Activated CD8-positive, alpha-beta memory T cell treated with anti-CD3 and anti-CD28 coated beads for 1 hour (primary cell): ENCODE measurements at regions not wholly inside any gene's neighbourhood (a gene's known extent, or its start where the extent isn't known, plus 50 kb on each side); places are given as distances from the start of the nearest gene placed in this dataset.

Experiments used
- DNase-seq, 2 donors: peaks; one replicate each; pipeline ENCODE4 v3.0.0-alpha.2; 2020; ENCODE audit warnings: low read depth in 1 of 2; ENCODE audit errors: extremely low read depth in 1 of 2

- no peak for DNase-seq
Observed at GRCh38 chr3:68173012-68173634, 518.7 kb upstream of the SUCLG2 start.

- DNase-seq = no peak
Observed at GRCh38 chr3:68172039-68172438, 517.6 kb upstream of the SUCLG2 start.

DNA sequence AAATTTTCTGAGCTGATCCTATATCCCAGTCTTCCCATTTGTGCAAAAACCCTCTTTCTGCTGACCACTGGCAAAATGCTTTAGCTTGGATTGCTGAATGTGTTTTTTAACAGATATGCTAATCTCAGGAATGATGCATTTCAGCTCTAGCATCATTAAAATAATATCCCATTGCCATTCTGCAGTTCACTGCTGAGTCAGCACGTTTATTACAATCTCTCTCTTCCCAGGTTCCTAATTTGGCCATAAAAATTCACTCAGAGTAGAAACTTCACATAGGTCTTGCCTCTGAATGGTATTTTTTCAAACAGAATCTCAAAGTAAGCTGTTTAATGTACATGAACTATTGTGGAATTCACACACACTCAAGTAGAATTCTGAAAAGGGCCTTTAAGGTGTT is 509.6 kb upstream of the SUCLG2 start:
- no peak for DNase-seq

- DNase-seq = no peak
Observed at GRCh38 chr3:68163062-68163461, 508.6 kb upstream of the SUCLG2 start.

GRCh38 chr3:68162644-68163043 is 508.2 kb upstream of the SUCLG2 start:
- DNase-seq = no peak

GRCh38 chr3:68151359-68151758 is 496.9 kb upstream of the SUCLG2 start:
- no peak for DNase-seq

DNA sequence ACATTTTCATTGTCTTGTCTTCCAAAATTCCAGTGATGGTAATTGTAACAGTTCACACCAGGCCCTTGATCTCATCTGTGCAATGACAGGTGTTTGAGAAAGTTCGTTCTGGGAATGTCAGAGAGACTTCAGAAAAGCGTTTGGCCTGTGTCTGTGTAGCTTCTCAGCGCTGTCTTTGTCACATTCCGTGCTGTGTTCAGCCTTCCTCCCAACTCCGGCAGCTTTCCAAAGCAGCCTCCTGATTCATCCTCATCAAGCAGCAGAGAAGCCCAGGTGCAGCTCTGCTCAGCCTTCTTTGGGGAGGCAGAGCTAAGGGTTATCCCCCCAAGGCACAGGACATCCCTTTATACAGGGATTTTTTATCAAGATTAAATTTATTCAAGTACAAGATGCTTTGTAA is 494.0 kb upstream of the SUCLG2 start:
- no peak for DNase-seq

GRCh38 chr3:68142441-68142840 is 488.0 kb upstream of the SUCLG2 start:
- no peak for DNase-seq

- no peak for DNase-seq
Observed at GRCh38 chr3:68139897-68140296, 485.5 kb upstream of the SUCLG2 start.

GRCh38 chr3:68136411-68136810 is 482.0 kb upstream of the SUCLG2 start:
- DNase-seq = no peak

- DNase-seq = no peak
Observed at GRCh38 chr3:68135067-68135466, 480.7 kb upstream of the SUCLG2 start.

GRCh38 chr3:68129065-68129464 is 474.7 kb upstream of the SUCLG2 start:
- no peak for DNase-seq

GRCh38 chr3:68123231-68123630 is 468.8 kb upstream of the SUCLG2 start:
- DNase-seq = no peak

- no peak for DNase-seq
Observed at GRCh38 chr3:68121287-68121686, 466.9 kb upstream of the SUCLG2 start.

GRCh38 chr3:68116580-68116979 is 462.2 kb upstream of the SUCLG2 start:
- DNase-seq = no peak

DNA sequence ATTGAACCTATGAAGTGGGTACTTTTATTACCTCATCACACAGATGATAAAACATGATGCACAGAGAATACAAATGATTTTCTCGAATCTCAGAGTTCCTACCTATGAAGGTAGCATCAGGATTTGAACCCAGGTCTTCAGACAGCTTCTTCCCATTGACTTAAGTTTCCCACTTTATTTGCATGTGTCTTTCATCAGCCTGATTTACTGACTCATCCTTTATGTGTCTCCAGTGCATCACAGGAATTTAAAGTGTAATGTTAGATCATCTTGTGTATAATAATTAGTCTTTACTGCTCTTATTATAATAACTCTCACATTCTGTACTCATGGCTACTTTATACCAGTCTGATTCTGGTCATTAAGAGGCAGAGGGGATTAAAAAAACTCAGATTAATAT is 449.4 kb upstream of the SUCLG2 start:
- no peak for DNase-seq

DNA sequence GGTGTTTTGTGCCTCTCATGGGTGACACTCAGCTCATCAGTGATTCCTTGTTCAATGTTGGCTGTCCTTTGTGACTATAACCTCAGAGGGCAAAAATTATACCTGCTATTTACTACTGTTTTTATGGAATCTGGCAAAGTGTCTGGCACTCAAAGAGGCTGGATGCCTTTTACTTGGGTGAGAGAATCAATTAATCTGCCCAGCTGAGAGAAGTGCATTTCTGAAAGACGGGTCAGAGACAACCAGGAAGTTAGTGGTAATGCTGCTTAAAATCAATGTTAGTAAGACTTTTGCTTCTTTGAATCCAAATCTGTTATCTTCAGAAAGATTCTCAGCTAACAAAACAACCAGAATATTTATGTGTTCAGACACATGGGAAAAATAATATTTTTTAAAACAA is 436.2 kb upstream of the SUCLG2 start:
- DNase-seq = no peak

DNA sequence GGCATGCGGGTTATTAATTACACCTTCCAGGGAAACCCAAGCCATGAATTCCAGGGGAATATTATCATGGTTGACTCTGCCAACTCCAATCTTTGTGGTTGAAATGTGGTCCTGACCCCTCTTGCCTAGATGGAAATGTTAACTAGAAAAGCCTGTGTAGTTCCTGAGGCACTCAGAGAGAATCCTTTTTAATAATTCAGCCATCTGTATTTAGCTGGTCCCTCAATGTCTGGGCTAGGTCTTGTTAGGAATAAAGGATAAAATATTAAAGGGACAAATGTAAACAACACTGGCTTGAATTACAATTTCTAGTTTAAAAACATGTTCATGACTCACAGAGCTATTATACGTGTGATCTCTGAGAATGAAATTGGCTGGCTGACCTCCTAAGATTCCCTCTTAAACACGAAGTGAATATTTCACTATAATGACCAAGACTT is 435.2 kb upstream of the SUCLG2 start:
- DNase-seq = no peak

DNA sequence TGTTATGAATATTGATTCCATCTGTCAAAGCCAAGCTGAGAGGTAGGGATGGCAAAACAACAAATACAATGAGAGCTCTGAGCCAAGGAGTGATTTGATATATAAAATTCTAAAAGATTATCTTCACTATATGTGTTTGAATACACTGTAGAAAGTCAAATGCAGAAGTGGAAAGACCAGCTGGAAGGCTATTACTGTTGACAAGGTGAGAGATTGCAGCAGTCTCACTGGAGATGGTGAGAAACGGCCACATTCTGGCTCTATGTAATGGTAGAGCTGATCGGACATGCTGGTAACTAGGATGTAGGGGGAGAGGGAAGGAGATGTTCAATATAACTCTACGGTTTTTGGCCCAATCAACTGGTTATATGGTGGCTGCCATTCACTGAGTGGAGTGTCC is 434.2 kb upstream of the SUCLG2 start:
- DNase-seq = no peak

DNA sequence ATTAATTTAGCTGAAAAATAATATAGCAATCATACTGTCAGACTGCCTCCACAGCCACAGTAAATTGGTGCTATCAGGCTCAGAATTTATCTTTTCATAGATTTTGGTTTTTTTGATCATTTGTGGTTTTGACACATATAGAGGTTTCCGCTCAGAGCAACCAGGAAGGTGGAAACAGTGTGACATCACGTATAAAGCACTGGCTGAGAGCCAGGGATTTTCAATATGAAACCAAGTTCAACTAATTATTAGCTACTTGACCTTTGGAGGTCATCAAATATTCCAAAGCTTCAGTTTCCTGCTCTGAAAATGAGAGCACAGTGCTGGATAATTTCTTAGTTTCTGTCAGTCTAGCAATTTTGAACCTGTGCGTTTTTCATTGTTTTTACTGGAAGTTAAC is 433.8 kb upstream of the SUCLG2 start:
- peak; percentile 17 to 25 for DNase-seq

- DNase-seq = no peak
Observed at GRCh38 chr3:68072062-68072461, 417.6 kb upstream of the SUCLG2 start.

DNA sequence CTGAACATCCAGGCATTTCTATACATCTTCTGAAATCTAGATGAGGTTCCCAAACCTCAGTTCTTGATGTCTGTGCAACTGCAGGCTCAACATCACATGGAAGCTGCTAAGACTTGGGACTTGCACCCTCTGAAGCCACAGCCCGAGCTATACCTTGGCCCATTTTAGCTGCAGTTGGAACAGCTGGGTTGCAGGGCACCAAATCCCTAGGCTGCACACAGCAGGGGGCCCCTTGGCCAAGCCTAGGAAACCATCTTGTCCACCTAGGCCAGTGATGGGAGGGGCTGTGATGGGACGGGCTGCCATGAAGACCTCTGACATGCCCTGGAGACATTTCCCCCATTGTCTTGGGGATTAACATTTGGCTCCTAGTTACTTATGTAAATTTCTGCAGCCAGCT is 415.8 kb upstream of the SUCLG2 start:
- DNase-seq = no peak

- no peak for DNase-seq
Observed at GRCh38 chr3:68067314-68067713, 412.9 kb upstream of the SUCLG2 start.
